Lower leg skin (tissue), 3 donors: ENCODE measurements at regions not wholly inside any gene's neighbourhood (a gene's known extent, or its start where the extent isn't known, plus 50 kb on each side); places are given as distances from the start of the nearest gene placed in this dataset.

Experiments
- CTCF ChIP-seq, 3 donors: fragments of 450-650 bp; IDR thresholded peaks; one replicate each; pipeline ENCODE4 v1.5.1; 2016; ENCODE audit warnings: antibody characterized with exemption in 3 of 3, mild to moderate bottlenecking in 3 of 3, moderate library complexity in 2 of 3
- POLR2A ChIP-seq, 2 donors: fragments of 450-650 bp; IDR thresholded peaks; one replicate each; pipeline ENCODE4 v1.6.1; 2016 to 2017; ENCODE audit warnings: antibody characterized with exemption in 2 of 2, mild to moderate bottlenecking in 1 of 2, moderate library complexity in 1 of 2

GRCh38 chr11:115817844-115818468 is 313.7 kb upstream of the CADM1 start:
- TF ChIP-seq POLR2A (IDR thresholded peaks at IDR 0.05) (no peak), CTCF (IDR thresholded peaks at IDR 0.05) (no peak)
